Activated naive CD8-positive, alpha-beta T cell treated with anti-CD3 and anti-CD28 coated beads, Interleukin-2, amount 50 U/mL, for 24 hours (primary cell): ENCODE measurements at regions not wholly inside any gene's neighbourhood (a gene's known extent, or its start where the extent isn't known, plus 50 kb on each side); places are given as distances from the start of the nearest gene placed in this dataset.
A peak's percentile ranks its signal among the peaks of the same experiment; 100 is the strongest.

ENCODE experiments used
- ATAC-seq: fragments of 150-1000 bp; cut with Tn5 transposase; one replicate; pipeline ENCODE4 v1.10.0; 2021
- DNase-seq: peaks from one replicate; pipeline ENCODE4 v3.0.0; 2021
- H3K27ac Mint-ChIP-seq: one replicate; pipeline ENCODE4 v1.8.0; 2021; ENCODE audit warnings: mild to moderate bottlenecking, mixed read lengths
- H3K27me3 Mint-ChIP-seq: one replicate; pipeline ENCODE4 v1.8.0; 2021; ENCODE audit warnings: mixed read lengths
- H3K36me3 Mint-ChIP-seq: one replicate; pipeline ENCODE4 v1.8.0; 2021; ENCODE audit warnings: low read depth, mixed read lengths
- H3K4me1 Mint-ChIP-seq: one replicate; pipeline ENCODE4 v1.8.0; 2021; ENCODE audit warnings: mixed read lengths
- H3K4me3 Mint-ChIP-seq: one replicate; pipeline ENCODE4 v1.8.0; 2021; ENCODE audit warnings: mild to moderate bottlenecking, moderate library complexity, mixed read lengths
- H3K9me3 Mint-ChIP-seq: one replicate; pipeline ENCODE4 v1.8.0; 2021; ENCODE audit warnings: mixed read lengths

DNA sequence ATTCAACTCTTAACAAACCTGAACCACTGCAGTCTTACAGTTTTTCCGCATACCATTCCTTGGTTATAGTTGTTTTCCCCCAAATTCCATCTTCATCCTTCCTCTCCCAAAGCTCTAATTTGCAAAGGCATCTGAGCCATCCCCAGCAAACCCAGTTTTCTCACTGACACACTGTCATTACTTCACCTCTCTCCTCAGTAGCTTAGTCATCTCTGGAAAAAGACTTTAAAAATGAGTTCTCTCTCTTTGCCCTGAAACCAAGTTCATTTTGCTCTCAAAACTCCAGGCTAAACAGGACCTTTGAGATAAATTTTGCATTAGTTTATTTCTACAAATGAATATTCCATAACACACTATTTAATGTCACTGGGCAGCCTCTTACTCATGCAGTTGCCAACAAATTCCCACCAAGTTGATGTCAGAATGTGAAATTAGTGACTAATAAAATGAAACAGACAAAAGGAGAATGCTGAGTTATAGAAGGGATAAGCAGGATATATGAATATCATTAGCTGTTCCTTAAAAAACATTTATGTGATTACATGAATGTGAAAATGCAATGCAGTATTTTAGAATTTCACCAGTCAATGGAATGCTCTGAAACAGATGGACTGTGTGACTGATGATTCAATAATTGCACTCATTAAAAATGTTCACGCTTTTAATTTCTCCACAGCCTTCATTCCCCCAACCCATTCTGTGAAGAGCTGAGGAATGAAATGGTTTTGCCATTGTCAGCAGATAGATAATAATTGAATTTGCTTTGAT is 107.4 kb upstream of the DMAC1 start:
- DNase-seq: no peak
- Mint-ChIP-seq H3K4me1 (peaks cover 4% of the 10 kb centered on the region), H3K4me3 (no peak overlapping the region), H3K27me3 (peaks cover 3% of the 10 kb centered on the region), H3K9me3 (no peaks in the 10 kb centered on the region), H3K36me3 (no peaks in the 10 kb centered on the region), H3K27ac (peak overlapping the region; percentile 5)
- no peak for ATAC-seq

DNA sequence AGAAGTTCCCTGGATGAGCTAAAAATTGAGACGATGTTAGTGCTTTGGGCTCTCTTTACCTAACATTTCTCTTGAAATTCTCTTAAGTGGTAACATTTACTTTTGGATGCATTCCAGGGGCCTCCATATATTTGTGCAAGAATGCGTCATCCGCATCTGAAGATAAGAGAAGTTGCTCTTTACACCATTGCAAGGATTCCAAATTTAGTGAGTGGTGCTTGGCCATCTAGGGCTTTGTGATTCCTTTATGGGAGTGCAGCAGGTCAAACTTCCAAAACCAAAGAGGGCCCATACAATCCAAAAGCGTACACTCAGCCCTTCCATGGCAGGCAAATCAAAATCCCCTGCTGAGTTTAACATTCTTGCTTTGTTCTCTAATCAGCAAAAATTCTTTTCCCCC is 102.0 kb upstream of the DMAC1 start:
- no peak overlapping the region for H3K27ac Mint-ChIP-seq
- no peaks in the 10 kb centered on the region for H3K36me3 Mint-ChIP-seq
- H3K27me3 Mint-ChIP-seq: no peaks in the 10 kb centered on the region
- H3K4me1 Mint-ChIP-seq: peaks cover under 1% of the 10 kb centered on the region
- H3K9me3 Mint-ChIP-seq: no peaks in the 10 kb centered on the region
- ATAC-seq (no peak), DNase-seq (no peak)
- H3K4me3 Mint-ChIP-seq: no peak overlapping the region

DNA sequence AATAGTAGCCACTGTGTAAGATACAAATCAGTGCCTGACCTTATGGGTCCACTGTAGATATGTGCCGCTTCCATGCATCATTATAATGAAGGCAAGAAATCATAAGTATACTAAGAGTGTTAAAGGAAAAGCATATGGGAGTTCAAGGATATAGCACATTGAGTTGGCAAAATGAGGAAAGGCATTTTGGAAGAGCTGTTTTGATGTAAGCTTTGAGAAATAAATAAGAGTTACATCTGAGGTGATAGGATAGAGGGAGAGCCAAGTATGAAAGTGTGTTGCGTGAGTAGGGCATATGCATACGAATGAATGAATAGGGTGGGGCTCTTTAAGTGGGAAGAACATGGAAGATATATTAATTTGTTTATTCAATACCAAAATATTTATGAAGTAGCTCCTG is 101.0 kb upstream of the DMAC1 start:
- Mint-ChIP-seq H3K27ac (no peak overlapping the region), H3K27me3 (no peaks in the 10 kb centered on the region), H3K4me1 (no peaks in the 10 kb centered on the region), H3K4me3 (no peak overlapping the region), H3K9me3 (no peaks in the 10 kb centered on the region), H3K36me3 (no peaks in the 10 kb centered on the region)
- DNase-seq: no peak
- no peak for ATAC-seq

DNA sequence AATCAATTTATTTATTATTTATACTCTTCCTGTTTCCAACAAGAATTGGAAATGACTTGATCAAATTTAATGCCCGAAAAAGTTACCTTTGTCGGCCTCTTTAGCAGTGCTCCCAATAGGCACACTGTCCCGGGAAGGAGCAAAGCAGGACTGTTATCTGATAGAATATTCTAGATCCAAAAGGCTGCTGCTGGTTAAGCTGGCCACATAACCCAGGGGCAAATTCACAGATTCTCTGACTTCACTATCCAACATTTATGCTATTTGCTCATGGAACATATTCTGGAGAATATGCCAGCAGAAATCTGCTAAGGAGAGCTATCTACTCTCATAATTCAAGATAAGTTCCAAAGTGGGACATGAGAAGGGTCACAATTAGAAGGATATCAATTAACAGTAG is 100.2 kb upstream of the DMAC1 start:
- no peaks in the 10 kb centered on the region for H3K27me3 Mint-ChIP-seq
- ATAC-seq: no peak
- no peaks in the 10 kb centered on the region for H3K36me3 Mint-ChIP-seq
- H3K4me3 Mint-ChIP-seq: no peak overlapping the region
- no peaks in the 10 kb centered on the region for H3K4me1 Mint-ChIP-seq
- DNase-seq: no peak
- H3K27ac Mint-ChIP-seq: no peak overlapping the region
- no peaks in the 10 kb centered on the region for H3K9me3 Mint-ChIP-seq

DNA sequence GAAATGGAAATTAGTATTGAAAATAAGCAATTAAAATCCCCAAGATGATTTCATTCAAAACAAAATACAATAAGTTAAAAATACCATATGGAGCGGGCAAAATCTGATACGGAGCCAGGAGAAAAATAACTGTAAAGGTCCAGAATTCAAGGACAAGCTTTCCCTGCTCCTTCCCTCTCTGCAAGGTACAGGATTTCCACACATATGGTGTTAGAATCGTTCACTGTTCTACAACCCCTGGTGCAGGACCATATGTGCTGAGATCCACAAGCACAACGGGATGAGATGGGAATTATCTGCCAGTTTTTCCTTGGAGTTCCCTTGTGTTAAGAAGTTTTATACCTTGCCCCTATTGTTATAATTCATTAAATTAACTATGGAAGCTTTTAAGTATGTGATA is 94.7 kb upstream of the DMAC1 start:
- Mint-ChIP-seq H3K4me1 (no peaks in the 10 kb centered on the region), H3K4me3 (no peak overlapping the region), H3K27me3 (no peaks in the 10 kb centered on the region), H3K27ac (no peak overlapping the region), H3K36me3 (no peaks in the 10 kb centered on the region), H3K9me3 (peaks cover 8% of the 10 kb centered on the region)
- ATAC-seq: no peak
- DNase-seq: no peak

DNA sequence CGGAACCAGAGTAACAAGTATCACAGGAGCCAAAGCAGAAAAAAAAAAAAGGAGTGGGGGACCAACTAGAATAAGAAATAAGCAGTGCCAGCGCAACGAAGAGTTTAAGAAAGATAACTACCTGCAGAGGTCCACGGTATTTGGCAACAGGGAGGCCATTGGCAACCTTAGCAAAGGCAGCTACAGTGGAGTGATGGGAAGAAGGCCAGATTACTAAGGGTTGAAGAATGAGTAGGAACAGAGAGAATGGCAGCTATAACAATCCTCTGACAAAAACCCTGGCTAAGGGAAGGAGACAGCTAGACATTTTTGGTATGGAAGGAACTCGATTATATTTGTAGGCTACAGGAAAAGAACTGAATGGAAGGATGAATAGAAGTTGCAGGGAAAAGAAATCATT is 93.4 kb upstream of the DMAC1 start:
- Mint-ChIP-seq H3K4me1 (no peaks in the 10 kb centered on the region), H3K36me3 (no peaks in the 10 kb centered on the region), H3K4me3 (no peak overlapping the region), H3K9me3 (peaks cover 8% of the 10 kb centered on the region), H3K27ac (no peak overlapping the region), H3K27me3 (no peaks in the 10 kb centered on the region)
- DNase-seq (no peak), ATAC-seq (no peak)

DNA sequence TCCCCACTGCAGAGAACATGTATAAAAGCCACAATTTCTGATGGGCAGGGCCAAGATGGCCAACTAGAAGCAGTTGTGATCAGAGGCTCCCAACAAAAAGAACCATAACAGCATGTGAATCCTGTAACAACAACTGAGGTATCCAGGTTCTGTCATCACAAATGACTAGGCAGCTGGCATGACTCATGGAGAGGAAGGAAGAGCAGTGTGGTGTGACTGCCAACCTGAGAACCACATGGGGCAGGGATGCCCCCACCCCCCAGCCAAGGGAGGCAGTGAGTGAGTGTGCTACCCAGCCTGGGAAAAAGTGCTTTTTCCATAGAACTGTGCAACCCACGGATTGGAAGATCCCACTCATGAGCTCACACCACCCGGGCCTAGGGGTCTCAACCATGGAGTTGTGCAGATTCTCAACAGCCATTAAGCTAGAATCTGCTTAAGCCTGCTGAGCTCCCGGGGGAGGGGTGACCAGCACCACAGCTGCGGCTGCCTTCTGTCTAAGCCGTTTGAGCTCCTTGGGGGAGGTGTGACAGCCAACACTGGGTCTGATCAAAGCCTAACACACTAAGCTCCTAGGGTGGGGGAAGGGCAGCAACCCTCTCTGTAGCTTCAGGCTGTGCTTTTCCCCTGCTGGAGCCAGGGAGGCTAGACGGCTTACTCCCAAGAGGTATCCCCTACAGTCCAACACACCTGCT is 80.1 kb upstream of the DMAC1 start:
- Mint-ChIP-seq H3K36me3 (peaks cover 3% of the 10 kb centered on the region), H3K27me3 (no peaks in the 10 kb centered on the region), H3K4me1 (peaks cover 20% of the 10 kb centered on the region), H3K9me3 (peaks cover 23% of the 10 kb centered on the region), H3K4me3 (no peak overlapping the region), H3K27ac (no peak overlapping the region)
- DNase-seq (peak; percentile 36), ATAC-seq (peak; percentile 99)

DNA sequence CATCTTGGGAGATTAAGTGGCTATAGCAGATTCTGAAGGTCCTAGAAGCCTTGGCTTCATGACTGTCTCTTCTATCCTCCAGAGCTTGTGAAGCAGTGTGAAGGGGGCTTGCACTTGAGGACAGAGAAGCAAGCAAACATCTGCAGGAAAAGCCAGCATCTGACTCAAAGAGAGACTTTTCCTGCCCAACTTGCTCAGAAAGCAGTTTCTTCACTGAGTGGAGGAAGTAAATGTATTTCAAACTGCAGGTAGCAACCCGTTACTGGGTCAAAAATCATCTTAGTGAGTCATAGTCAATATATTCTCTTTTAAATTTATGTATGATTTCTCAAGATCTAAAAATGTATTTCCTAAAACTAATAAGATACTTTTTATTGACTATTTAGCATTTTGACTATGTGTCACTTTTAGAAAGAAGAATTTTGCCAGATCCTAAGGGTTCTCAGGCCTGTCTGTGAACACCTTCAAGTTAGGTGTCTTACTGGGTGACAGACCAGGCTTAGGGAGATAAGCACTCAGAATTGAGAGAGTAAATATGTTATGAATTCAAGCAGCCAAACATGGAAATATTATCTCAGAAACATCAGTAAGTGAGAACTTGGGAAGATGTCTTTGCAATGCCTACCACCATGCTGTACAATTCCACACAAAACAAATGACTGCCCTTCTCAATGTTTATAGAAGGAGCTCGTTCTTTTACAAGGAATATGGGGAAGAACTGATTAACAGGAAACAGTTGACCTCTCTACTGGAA is 72.6 kb upstream of the DMAC1 start:
- DNase-seq (no peak), ATAC-seq (no peak)
- H3K27me3 Mint-ChIP-seq: no peaks in the 10 kb centered on the region
- H3K4me3 Mint-ChIP-seq: no peak overlapping the region
- no peaks in the 10 kb centered on the region for H3K36me3 Mint-ChIP-seq
- peaks cover 7% of the 10 kb centered on the region for H3K9me3 Mint-ChIP-seq
- no peak overlapping the region for H3K27ac Mint-ChIP-seq
- no peaks in the 10 kb centered on the region for H3K4me1 Mint-ChIP-seq

DNA sequence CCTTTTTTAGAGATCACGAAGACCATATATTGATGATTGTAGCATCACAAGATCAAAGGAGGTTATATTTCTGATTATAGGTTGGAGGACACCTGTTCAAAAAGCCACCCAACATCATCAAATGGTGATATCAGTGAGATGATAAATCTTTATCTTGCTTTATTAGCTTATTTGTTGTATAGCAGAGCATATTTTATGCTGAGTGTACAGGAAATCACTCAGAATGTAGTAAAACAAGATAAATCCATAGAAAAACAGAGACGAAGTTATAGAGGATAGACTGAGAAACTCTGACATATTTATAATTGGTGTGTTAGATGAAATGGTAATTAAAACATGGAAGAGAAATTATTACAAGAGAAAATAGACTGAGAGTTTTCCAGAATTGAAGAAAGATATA is 69.8 kb upstream of the DMAC1 start:
- H3K4me1 Mint-ChIP-seq: no peaks in the 10 kb centered on the region
- no peaks in the 10 kb centered on the region for H3K9me3 Mint-ChIP-seq
- no peak overlapping the region for H3K4me3 Mint-ChIP-seq
- H3K27ac Mint-ChIP-seq: no peak overlapping the region
- H3K36me3 Mint-ChIP-seq: no peaks in the 10 kb centered on the region
- no peak for DNase-seq
- no peaks in the 10 kb centered on the region for H3K27me3 Mint-ChIP-seq
- no peak for ATAC-seq

DNA sequence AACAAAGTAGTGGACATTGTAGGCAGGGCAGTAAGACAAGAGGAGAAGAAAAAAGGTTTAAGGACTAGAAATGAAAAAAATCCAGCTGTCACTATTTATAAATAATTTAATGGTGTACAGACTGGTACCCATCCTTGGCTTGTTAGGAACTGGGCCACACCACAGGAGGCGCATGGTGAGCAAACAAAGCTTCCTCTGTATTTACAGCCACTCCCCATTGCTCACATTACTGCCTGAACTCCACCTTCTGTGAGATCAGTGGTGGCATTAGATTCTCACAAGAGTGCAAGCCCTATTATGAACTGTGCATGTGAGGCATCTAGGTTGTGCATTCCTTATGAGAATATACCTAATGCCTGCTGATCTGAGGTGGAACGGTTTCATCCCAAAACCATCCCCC is 62.6 kb upstream of the DMAC1 start:
- DNase-seq (no peak), ATAC-seq (no peak)
- Mint-ChIP-seq H3K4me1 (no peaks in the 10 kb centered on the region), H3K27me3 (no peaks in the 10 kb centered on the region), H3K27ac (no peak overlapping the region), H3K4me3 (no peak overlapping the region), H3K36me3 (no peaks in the 10 kb centered on the region), H3K9me3 (no peaks in the 10 kb centered on the region)

DNA sequence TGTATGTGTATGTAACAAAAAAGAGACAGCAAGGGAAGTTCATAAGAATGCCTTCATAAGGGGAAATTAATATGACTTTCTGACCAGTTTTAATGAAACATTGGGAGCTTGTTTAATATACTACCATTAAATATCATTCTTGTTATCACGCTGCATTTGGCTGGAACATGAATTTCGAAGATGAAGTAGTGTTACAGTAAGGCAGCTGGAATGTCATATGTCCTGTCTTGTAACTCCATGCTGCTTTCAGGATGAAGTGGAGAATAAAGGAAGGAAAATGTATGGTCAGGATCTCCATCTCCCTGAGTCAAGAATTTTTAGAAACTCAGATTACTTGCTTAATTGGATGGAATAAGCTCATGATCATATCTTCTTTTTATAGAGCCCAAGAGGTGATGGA is 61.5 kb upstream of the DMAC1 start:
- ATAC-seq: no peak
- H3K36me3 Mint-ChIP-seq: no peaks in the 10 kb centered on the region
- no peak for DNase-seq
- H3K27me3 Mint-ChIP-seq: no peaks in the 10 kb centered on the region
- no peaks in the 10 kb centered on the region for H3K9me3 Mint-ChIP-seq
- H3K27ac Mint-ChIP-seq: no peak overlapping the region
- no peak overlapping the region for H3K4me3 Mint-ChIP-seq
- no peaks in the 10 kb centered on the region for H3K4me1 Mint-ChIP-seq

DNA sequence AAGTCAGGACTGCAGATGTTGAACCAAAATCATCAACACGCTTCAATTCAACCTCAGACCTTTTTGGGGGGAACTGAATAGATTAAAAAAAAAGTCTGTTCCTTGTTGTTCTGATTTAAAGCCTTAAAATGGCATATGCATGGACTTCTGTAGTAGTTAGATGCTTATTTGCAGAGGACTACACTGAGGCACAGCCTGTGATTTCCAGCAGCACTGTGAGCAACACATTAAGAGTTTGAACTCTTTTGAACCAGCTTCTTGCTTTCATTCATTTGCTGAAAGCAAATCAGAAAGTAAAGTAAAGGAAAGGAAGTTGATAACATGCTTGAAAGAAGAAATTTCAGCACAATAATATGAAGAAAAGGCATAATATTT is 60.7 kb upstream of the DMAC1 start:
- Mint-ChIP-seq H3K27ac (no peak overlapping the region), H3K4me1 (no peaks in the 10 kb centered on the region), H3K4me3 (no peak overlapping the region), H3K36me3 (no peaks in the 10 kb centered on the region), H3K9me3 (no peaks in the 10 kb centered on the region), H3K27me3 (no peaks in the 10 kb centered on the region)
- ATAC-seq (no peak), DNase-seq (no peak)

DNA sequence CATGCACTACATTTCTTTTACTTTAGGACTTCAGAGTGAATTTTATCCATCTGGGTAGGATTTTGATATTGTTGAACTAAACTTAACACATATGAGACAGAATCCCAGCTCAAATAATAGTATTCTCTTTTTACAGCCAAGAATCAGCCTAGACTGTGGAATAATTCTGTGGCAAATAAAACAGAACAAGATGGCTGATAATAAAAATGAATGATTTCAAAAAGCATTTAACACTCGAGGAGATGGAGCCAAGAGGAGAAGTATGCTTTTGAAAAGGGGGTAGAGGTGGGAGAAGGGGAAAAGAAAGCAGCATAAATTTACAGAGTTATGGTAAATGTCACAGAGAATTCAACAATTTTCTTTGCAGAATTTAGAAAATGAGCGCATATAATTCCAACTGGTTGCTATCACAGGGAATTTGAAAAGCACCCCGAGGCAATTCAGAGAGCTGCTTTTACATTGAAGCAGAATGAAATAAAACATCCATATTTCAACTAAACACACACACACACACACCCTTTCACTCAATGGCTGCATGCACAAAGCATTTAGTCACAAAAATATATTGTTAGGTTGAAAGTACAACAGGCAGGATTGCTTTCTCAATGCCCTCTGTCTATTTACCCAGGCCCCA is 60.2 kb upstream of the DMAC1 start:
- Mint-ChIP-seq H3K27me3 (no peaks in the 10 kb centered on the region), H3K4me1 (no peaks in the 10 kb centered on the region), H3K36me3 (no peaks in the 10 kb centered on the region), H3K27ac (no peak overlapping the region), H3K4me3 (no peak overlapping the region), H3K9me3 (no peaks in the 10 kb centered on the region)
- no peak for ATAC-seq
- no peak for DNase-seq

DNA sequence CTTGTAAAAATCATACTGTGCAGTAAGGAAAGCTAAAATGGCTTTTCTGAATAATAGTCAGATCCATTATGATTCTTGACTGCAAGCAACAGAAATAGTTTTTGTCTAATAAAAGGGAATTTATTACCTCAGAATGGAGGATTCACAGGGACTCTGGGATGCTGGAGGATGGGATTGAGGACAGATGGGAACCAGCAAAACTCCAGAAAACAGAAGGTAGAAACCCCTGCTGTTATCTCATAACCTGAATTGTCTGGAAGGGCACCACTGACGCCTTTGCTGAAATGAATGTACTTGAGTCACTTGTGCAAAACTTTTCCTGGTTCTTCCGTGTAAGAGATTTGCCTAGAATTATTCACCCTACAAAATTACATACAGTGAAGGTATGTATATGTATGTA is 58.6 kb upstream of the DMAC1 start:
- Mint-ChIP-seq H3K27me3 (no peaks in the 10 kb centered on the region), H3K36me3 (no peaks in the 10 kb centered on the region), H3K9me3 (no peaks in the 10 kb centered on the region), H3K4me1 (no peaks in the 10 kb centered on the region), H3K27ac (no peak overlapping the region), H3K4me3 (no peak overlapping the region)
- ATAC-seq (no peak), DNase-seq (no peak)

DNA sequence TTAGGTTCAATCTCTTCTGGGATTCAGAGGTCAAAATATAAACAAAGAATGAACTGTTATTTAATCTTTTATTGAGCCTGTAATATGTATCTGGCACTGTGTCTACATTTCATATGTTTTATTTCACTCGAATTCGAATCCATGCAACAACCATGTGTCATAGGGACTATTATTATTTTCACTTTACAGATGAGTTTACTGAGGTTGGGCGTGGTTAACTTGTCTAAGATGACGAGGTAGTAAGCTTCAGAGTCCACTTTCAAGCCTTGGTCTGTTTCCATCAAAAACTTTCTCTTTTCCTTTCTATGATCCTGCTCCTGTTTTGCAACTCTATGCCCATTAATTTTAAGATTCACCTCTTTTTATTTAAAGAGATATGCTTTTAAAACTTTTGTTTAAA is 55.2 kb upstream of the DMAC1 start:
- H3K36me3 Mint-ChIP-seq: no peaks in the 10 kb centered on the region
- H3K27me3 Mint-ChIP-seq: no peaks in the 10 kb centered on the region
- ATAC-seq (peak; percentile 33), DNase-seq (no peak)
- H3K4me1 Mint-ChIP-seq: no peaks in the 10 kb centered on the region
- H3K4me3 Mint-ChIP-seq: no peak overlapping the region
- no peak overlapping the region for H3K27ac Mint-ChIP-seq
- no peaks in the 10 kb centered on the region for H3K9me3 Mint-ChIP-seq
